GM12873 (cell line): ENCODE measurements at regions not wholly inside any gene's neighbourhood (a gene's known extent, or its start where the extent isn't known, plus 50 kb on each side); places are given as distances from the start of the nearest gene placed in this dataset.

Source experiments
- CTCF ChIP-seq: IDR thresholded peaks from 2 replicates; pipeline ENCODE4 v1.5.1; 2012; ENCODE audit warnings: low read depth, mild to moderate bottlenecking, moderate library complexity, low read length, control low read depth; ENCODE audit not compliant: insufficient read depth; ENCODE audit errors: missing control alignments

- TF ChIP-seq CTCF, result no peak
Measured at GRCh38 chr14:55900749-55901148, 217.5 kb upstream of the PELI2 start.

GRCh38 chr14:55901291-55901690 is 216.9 kb upstream of the PELI2 start:
- TF ChIP-seq CTCF, result no peak

- TF ChIP-seq CTCF, result no peak
Measured at GRCh38 chr14:55902241-55902640, 216.0 kb upstream of the PELI2 start.

GRCh38 chr14:55904086-55904485 is 214.1 kb upstream of the PELI2 start:
- no peak for TF ChIP-seq CTCF

GRCh38 chr14:55908106-55908505 is 210.1 kb upstream of the PELI2 start:
- no peak for TF ChIP-seq CTCF

- TF ChIP-seq CTCF, result no peak
Measured at GRCh38 chr14:55909879-55910278, 208.3 kb upstream of the PELI2 start.

GRCh38 chr14:55910601-55911243 is 207.5 kb upstream of the PELI2 start:
- no peak for TF ChIP-seq CTCF
